HG03342 (cell line): ENCODE measurements at regions not wholly inside any gene's neighbourhood (a gene's known extent, or its start where the extent isn't known, plus 50 kb on each side); places are given as distances from the start of the nearest gene placed in this dataset.

ENCODE experiments used
- ATAC-seq: cut with Tn5 transposase; IDR thresholded peaks from one replicate; pipeline ENCODE4 v1.9.1; 2021; ENCODE audit warnings: mild to moderate bottlenecking, moderate library complexity; ENCODE audit not compliant: unreplicated experiment

DNA sequence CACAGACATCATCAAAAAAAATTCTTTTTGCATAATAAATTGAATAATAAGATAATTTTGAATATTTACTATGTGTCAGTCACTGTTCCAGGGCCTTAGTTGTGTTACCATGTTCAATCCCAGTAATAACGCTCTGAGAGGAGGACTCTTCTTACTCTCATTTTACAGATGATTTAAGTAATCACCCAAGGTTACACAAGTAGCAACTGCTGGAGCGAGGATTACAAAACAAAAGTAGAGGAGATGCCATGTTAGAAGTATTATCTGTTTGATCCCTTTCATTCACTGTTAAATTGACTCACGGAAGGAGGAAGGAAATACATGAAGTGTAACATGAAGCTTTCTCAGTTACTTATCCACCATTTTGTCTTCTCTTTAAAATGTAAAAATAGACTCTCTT, 412.8 kb downstream of the NFIB start:
- ATAC-seq = no peak

DNA sequence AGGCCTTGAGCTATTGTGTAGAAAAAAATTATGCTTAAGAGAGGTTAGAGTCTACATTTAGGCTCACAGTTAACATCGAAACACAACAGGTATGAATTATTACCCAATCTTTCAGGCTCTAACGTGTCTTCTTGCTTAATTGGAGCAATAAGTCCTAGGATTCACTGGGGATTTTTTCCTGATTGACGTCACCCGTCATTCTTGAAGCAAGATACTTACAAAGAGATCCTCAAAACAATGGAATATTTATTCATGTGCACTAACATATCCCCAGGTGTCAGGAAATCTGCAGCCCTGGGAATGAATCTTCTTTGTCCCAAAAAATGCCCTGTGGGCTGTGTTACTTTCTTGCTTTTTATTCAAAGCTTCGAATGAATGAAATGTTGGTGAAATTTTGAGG, 413.5 kb downstream of the NFIB start:
- ATAC-seq = no peak

DNA sequence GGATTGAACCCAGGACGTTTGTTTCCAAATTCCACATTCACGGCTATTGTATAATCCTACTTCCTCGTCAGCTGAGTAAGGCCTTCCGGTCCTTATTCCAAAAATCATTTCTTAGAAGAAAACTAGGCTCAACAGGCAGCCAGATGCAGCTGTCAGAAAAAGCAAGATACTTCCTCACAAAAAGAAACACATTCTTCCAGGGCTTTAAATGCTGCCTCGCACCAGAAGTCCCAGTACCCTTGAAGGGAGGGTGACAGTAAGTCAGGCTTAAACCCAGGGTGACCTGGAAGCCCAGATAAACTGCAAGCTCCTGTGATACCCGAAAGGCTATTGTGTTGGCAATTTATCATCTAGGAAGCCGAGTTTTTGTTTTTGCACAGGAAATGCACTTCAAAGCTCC, 414.0 kb downstream of the NFIB start:
- ATAC-seq = no peak

DNA sequence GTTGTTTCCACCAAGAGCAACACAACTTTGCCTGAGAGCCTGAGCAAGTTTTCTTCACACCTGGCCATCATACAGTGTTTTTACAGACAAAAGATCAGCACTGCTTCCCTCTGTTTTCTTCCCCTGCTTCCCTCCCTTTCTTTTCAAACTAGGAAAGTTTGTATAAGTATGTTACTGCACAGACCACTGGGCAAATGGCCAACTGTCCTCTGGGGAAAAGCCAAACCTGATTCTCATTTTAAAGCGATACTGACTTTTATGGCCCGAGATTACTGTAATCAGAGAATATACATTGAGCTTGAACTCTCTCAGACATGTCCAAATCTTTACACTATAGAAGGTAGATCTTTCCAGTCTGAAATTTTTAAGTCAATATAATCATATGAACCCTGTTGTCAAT, 415.0 kb downstream of the NFIB start:
- ATAC-seq = no peak

DNA sequence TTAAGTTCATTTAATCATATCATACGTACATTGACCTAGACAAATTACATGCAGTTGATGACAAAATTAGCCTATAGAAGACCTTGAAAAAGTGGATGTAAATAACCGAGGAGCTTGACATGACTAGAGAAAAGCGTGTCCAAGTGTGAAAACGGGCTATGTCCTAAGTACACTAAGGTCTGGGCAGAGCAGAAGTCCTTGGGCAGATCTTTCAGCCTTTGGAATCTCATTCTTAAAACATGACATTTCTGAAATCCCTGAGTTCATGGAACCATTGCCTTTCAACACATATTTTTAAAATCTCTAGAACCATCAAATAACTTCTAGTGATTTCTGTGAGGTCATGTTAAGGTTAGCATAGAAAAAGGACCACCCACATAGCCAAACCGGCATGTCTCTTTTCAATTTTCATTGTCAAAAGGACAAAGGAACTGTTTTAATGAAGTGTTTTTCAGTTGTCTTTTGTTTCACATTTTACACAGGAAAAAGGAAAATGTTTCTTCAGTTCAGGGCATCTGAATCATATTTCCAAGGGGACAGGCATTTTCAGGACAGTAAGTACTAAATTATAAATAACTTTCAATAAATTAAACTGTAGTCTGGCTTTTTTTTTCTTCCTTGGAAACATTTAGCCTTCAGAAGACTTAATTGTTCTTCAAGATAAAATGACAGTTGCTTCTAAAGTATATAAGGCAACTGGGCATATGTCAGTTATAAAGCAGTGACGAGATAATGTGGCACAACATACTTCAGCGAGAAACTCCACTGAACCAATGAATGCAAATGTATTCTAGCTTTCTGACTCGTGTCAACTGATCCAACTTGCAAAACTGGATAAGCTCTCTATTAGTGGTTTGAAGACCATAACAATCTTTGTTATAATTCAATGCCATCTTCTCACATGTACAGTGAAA, 416.8 kb downstream of the NFIB start:
- ATAC-seq = no peak

DNA sequence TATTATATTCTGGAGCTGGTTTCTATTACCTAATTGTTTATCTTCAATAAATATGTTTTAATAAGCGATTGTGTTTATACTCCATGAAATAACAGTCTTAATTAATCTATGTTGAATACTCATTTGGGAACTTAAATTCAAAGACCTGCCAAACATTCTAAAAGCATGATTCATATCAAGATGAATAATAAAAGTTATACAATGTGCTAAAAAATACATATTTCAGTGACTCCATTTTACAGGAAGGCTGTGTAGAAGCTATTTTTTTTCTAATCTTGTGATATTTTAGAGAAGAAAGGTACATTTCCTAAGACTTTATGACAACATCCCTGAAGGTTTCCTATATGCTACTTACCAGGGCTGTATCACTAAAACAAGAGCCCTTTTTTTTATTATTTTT, 417.9 kb downstream of the NFIB start:
- no peak for ATAC-seq

DNA sequence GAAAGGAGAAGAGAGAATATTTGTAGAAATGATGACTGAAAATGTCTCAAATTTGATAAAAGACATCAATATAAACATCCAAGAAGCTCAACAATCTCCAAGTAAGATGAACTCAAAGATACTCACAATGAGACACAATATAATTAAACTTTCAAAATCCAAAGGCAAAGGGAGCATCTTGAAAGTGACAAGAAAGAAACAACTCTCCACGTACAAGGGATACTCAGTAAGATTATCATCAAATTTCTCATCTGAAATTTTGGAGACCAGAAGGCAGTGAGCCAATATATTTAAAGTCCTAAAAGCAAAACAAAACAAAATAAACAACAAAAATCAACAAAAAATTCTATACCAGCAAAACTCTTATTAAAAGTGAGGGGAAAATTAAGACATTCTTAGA, 428.7 kb downstream of the NFIB start:
- ATAC-seq = no peak

DNA sequence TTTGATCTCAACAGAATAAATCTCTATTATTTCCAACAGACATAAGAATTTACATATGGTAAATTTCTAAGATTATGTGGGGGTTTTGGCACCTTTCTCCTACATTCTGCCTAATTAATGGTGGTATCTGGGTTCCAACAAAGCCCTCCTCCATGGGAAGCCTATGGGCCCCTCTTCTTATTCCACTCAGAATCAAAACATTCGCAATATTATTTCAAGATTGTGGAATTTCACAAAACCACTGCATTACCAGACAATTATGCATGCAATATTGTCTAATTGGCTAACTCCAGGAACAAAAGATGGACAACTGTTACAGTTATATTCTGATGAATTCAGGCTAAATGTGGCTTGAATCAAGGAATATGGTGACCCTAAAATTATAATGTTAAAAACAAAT, 434.0 kb downstream of the NFIB start:
- ATAC-seq = no peak

DNA sequence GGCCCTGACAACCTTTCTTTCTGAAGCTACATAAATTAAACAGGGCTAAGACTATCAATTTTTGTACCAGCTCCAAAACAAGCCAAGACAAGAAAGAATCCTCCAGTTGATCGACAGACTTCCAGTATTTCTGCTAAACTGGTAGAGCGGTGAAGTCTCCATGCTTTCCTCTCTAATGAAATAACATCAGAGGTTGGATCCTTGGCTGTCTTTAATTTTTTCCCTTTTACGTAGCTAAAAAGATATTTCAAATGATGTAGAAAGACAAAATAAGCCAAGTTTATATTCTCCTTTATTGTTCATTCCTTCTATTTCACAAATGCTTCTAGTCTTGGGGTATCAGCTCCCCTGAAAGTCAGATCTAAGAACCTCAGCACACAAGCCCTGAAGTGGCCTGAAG, 434.9 kb downstream of the NFIB start:
- no peak for ATAC-seq

DNA sequence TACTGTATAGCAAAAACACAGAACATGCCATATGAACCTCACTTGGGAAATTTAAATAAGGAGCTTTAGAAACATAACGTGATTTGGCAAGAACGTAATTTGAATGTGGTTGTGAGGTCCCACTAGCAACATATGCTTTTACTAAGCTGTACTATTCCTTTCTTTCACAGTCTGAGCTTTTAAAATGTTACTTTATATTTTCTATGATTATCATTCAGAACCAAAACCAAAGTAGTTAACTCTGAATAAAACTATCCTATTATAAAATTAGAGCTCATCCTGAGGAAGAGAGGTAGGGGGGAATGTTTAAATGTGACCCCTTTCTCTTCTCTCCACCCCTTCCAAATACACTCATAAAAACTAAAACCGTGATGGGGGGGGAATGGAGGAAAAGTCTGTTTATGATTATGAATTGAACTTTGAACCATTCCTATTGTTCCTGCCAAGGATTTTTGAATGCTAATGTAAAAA, 435.7 kb downstream of the NFIB start:
- no peak for ATAC-seq

DNA sequence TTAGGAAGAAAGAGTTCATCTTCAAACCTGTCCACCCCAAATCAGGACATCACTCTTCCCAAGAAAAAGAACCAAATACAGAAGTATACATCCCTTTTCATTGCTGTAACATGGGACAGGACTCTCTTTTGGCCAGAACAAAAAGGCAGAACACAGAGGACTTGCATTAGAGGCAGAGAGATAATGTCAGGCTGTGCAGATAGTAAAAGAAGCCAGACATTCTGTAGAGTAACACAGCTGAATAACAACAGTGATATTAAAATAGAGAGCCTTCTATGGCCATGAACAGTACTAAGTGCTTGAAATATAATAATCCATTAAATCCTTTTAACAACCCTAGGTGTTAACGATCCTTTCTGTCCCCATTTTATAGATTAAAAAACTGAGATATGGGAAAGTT, 437.2 kb downstream of the NFIB start:
- ATAC-seq = no peak

DNA sequence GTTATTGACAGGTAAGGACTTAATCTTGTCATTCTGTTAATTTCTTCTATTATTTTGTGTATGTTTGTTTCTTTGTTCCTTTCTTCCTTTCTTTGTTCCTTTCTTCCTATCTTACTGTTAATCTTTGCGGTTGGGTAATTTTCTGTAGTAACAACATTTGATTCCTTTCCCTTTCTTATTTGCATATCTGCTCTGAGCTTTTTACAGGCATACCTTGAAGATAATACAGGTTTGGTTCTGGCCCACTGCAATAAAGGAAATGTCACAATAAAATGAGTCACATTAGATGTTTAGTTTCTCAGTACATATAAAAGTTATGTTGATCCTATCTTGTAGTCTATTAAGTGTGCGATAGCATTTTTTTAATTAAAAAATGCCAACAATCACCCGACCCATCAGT, 440.7 kb downstream of the NFIB start:
- no peak for ATAC-seq

DNA sequence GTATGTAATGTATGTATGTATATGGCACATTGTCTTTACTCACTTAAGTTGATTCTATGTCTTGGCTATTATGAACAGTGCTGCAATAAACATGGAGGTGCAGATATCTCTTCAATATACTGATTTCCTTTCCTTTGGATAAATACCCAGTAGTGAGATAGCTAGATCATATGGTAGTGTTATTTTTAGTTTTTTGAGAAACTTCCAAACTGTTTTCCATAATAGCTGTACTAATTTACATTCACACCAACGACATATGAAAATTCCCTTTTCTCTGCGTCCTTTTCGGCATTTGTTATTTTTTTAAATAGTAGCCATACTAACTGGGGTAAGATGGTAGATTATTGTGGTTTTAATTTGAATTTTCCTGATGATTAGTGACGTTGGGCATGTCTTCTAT, 445.6 kb downstream of the NFIB start:
- ATAC-seq = no peak

DNA sequence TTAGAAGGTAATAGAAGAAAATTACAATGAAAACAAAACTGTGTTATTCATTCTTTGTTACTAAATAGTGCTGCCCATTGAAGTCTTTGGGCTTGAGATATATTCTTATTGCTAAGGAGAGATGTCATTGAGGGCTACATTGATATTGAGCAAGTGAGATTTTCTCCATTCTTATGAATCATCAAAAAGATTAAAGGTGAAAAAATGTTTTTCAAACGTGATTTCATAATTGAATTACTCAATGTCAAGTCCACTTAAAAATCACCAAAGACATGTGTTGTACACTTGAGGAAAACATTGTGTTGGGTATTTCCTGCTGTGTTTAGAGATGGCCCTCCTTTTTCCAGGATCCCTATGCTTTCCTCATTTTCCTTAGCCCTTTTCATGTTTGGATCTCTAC, 448.1 kb downstream of the NFIB start:
- no peak for ATAC-seq

DNA sequence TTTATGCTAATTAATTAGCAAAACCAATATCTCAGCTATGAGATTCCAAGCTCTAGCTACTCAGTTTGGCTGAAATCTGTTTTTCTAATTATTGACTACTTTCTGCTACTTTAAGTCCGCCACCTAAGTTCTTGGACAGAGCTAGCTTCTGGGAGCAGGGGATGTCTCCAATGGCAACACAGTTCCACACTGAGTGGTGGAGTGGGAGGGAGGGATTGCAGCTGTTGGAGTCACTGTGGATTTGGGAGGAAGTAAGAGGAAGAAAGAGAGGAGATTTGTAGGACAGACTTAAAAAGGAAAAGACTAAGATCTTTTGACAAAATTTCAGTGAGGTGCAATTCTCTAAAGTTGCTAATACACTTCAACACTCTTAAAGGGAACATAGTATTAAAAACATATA, 450.8 kb downstream of the NFIB start:
- ATAC-seq = no peak

DNA sequence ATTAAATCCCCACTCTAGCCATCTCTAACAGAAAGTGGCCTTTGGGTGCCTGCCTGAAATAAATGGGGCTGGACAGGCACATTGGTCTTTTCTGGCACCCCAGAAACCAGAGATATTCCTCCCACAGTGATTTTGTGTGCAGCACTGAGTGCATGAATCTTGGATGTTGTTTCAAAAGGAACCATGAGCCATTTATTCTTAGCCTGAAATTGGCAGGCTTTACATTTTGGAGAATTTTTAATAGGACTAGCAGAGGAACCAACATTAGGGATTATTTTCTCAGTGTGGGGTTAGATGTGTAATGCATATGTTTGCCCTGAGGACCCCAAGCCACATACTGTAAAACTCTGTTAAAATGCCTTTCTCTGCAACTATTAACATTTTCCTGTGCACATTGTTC, 451.3 kb downstream of the NFIB start:
- ATAC-seq = no peak

DNA sequence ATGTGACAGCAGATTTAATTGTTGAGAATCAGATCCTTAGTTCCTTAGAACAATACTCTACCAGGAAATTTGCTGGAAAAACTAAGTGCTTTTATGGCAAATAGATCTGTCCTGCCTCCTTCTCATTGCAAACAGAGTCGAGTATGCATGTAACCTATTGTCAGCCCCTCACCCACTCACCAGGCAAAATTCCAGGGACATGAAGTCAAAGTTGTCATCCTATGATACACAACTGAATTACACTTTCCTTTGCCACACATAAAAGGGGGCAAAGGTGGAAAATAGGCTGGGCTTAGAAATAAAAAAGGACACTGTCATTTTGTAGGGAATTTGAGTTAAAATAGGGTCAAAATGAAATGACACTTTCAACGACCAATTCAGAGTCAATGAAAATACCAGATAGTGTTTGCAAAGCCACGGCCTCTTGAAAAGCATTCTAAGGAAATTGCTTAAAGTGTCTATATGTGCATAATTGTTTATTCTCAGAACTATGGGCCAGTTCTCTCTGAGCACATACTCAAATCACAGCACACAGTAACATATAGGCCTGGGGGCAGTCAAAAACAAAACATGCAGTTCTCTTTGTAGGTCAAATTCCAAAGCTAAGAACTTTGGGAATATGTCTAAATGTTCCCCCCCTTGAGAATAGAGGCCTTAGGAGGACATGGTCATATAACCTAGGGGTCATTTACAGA, 452.8 kb downstream of the NFIB start:
- no peak for ATAC-seq

DNA sequence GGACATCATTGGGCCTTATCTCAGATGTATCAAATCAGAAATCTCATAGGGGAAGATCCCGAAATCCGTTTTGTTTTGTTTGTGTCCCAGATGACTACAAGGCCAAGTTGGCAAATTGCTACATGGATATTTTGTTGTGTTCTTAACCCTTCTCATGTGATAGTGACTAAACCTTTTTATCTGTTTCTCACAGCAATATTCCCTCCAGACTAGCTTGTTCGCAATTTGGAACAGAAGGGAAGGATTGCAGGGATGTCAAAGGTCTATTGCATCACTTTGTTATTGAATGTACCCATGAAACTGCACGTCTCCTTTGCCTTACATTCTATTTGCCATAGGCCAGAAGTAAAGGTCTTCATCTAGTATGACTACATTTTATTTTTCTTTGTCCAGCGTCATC, 453.9 kb downstream of the NFIB start:
- ATAC-seq = no peak

DNA sequence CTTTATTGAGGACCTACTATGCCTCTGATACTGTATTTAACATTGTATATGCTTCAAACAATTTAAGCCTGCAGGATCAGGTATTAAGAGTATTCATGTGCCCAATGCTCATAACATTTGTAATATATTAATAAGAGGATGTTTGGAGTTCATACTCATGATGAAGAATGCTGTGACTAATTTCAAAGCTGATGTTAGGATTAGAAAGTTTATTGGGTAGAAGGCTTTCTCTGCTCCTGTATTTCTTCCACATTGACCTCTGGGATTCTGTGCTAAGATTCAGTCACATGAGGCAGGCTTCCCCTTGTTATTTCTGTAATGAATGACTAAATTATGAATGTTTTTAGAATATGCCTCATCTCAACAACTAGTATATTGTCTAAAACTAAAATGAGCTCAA, 456.4 kb downstream of the NFIB start:
- no peak for ATAC-seq

DNA sequence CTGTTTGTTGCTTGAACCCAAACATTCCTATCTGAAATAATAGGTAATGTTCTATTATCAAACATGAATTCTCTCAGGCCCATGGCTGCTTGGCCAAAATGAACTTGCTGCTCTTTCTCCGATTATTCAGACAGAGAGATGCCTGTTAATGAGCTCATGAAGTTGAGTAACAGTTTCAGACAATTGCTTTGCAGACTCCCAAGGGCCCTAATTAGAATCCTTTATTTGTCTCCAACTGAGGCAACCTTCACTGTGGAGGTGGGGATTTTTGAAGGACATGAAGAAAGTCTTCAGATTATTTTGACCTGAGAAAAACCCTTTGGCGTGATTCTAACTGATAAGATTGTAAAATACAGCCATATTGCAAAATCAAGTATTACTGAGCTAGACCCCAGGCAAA, 466.7 kb downstream of the NFIB start:
- ATAC-seq = no peak

DNA sequence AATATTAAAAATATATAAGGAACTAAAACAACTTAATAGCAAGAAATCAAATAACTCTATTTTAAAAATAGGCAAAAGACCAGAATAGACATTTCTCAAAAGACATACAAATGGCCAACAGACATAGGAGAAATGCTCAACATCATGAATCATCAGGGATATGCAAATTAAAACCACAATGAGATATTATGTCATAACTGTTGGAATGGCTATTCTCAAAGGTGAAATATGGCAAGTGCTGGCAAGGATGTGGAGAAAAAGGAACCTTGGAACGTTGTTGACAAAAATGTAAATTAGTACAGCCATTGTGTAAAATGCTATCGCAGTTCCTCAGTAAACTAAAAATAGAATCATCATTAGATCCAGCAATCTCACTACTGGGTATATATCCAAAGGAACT, 468.5 kb downstream of the NFIB start:
- no peak for ATAC-seq

DNA sequence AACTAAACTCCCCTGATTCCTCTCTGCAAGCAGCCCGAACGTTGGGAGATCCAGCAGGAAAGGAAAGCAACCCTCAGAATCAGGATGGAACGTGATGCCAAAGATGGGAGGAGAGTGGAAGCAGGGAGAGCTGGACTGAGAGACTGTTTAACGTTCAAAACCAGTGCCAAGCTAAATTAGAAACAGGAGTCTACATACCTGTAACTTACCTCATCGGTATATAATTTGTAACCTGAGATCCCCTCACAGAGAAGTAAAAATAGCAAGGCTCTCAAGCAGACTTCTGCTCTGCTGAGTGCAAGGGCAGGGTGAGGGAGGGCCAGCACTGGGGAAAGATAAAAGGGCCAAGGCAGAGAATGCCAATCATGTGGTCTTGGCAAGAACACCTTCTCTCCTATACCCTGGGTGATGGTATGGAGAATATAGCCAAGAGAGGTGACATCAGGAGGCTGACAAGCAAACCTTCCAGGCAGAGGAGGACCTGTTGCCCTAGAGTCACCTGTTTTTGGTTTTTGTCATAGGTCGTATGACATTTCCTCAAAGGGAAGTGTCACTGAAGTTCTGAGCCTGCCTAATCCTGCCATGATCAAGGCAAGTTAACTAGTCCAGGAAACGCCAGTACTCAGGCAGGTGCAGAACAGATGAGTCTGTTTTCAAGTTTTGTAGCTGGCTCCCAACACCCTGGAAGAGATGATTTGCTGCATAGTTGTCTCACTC, 472.0 kb downstream of the NFIB start:
- ATAC-seq = no peak
